Left ventricle myocardium inferior (tissue), 1 donor: ENCODE measurements at regions not wholly inside any gene's neighbourhood (a gene's known extent, or its start where the extent isn't known, plus 50 kb on each side); places are given as distances from the start of the nearest gene placed in this dataset.

Experiments
- DNase-seq: peaks from one replicate; pipeline ENCODE4 v3.0.0-alpha.2; 2020
- H3K27ac ChIP-seq: fragments of 200-600 bp; replicated peaks from 2 replicates; pipeline ENCODE4 v1.8.0; 2021
- H3K27me3 ChIP-seq: fragments of 200-600 bp; 2 replicates; pipeline ENCODE4 v1.8.0; 2021; ENCODE audit warnings: low read depth
- H3K36me3 ChIP-seq: fragments of 200-600 bp; 2 replicates; pipeline ENCODE4 v1.8.0; 2021
- H3K4me1 ChIP-seq: fragments of 200-600 bp; 2 replicates; pipeline ENCODE4 v1.8.0; 2021
- H3K4me3 ChIP-seq: fragments of 200-600 bp; 2 replicates; pipeline ENCODE4 v1.8.0; 2021; ENCODE audit warnings: mild to moderate bottlenecking, moderate library complexity
- H3K9me3 ChIP-seq: fragments of 200-600 bp; replicated peaks from 2 replicates; pipeline ENCODE4 v1.8.0; 2021
- CTCF ChIP-seq: fragments of 200-600 bp; IDR thresholded peaks from 2 replicates; pipeline ENCODE4 v1.8.0; 2021; ENCODE audit warnings: antibody characterized with exemption, mild to moderate bottlenecking, borderline replicate concordance
- intact Hi-C: fragments of 100-400 bp; cut with micrococcal nuclease; formaldehyde crosslinking; loops from one replicate; pipeline ENCODE4 v1.11.0; 2022
- donor health status: DM: no; HTN: yes; CAD: no; lungs with severe emphysema.

GRCh38 chr14:98924046-98924445 lies 348.0 kb downstream of the BCL11B start:
- no peak for TF ChIP-seq CTCF

GRCh38 chr14:98925354-98926040 lies 346.5 kb downstream of the BCL11B start:
- no peak for DNase-seq
- intact Hi-C loops = no loop called here
- H3K4me1 ChIP-seq = no peaks in the 10 kb centered on the region
- peaks cover 22% of the 10 kb centered on the region for H3K27me3 ChIP-seq
- TF ChIP-seq CTCF = no peak
- H3K9me3 ChIP-seq = peaks cover 15% of the 10 kb centered on the region
- no peak overlapping the region for H3K27ac ChIP-seq
- no peak overlapping the region for H3K4me3 ChIP-seq
- no peaks in the 10 kb centered on the region for H3K36me3 ChIP-seq

More at GRCh38 chr14:98924046-98924445, 348.0 kb downstream of the BCL11B start:
- H3K4me3 ChIP-seq = no peak overlapping the region
- no peak for DNase-seq
- H3K27me3 ChIP-seq = peaks cover 19% of the 10 kb centered on the region
- H3K9me3 ChIP-seq = peaks cover 15% of the 10 kb centered on the region
- H3K4me1 ChIP-seq = no peaks in the 10 kb centered on the region
- H3K36me3 ChIP-seq = no peaks in the 10 kb centered on the region
- H3K27ac ChIP-seq = no peak overlapping the region
- intact Hi-C loops = no loop called here

- H3K27ac ChIP-seq = no peak overlapping the region
- no peak overlapping the region for H3K4me3 ChIP-seq
- TF ChIP-seq CTCF = no peak
- peaks cover 22% of the 10 kb centered on the region for H3K27me3 ChIP-seq
- intact Hi-C loops = no loop called here
- peaks cover 15% of the 10 kb centered on the region for H3K9me3 ChIP-seq
- no peak for DNase-seq
- H3K36me3 ChIP-seq = no peaks in the 10 kb centered on the region
- no peaks in the 10 kb centered on the region for H3K4me1 ChIP-seq
Measured at GRCh38 chr14:98926146-98926545, 345.9 kb downstream of the BCL11B start.

GRCh38 chr14:98926801-98927200 lies 345.2 kb downstream of the BCL11B start:
- Histone ChIP-seq H3K27ac (no peak overlapping the region), H3K4me1 (no peaks in the 10 kb centered on the region), H3K36me3 (no peaks in the 10 kb centered on the region), H3K4me3 (no peak overlapping the region), H3K27me3 (peaks cover 22% of the 10 kb centered on the region), H3K9me3 (peaks cover 13% of the 10 kb centered on the region)
- DNase-seq = no peak
- TF ChIP-seq CTCF = no peak
- intact Hi-C loops = no loop called here

- H3K36me3 ChIP-seq = no peaks in the 10 kb centered on the region
- peaks cover under 1% of the 10 kb centered on the region for H3K9me3 ChIP-seq
- peaks cover 22% of the 10 kb centered on the region for H3K27me3 ChIP-seq
- no peak overlapping the region for H3K4me3 ChIP-seq
- intact Hi-C loops = no loop called here
- no peak for TF ChIP-seq CTCF
- DNase-seq = no peak
- H3K27ac ChIP-seq = no peak overlapping the region
- no peaks in the 10 kb centered on the region for H3K4me1 ChIP-seq
Measured at GRCh38 chr14:98927986-98928385, 344.0 kb downstream of the BCL11B start.
